SK-N-SH (cell line): ENCODE measurements at regions not wholly inside any gene's neighbourhood (a gene's known extent, or its start where the extent isn't known, plus 50 kb on each side); places are given as distances from the start of the nearest gene placed in this dataset.

Source experiments
- CTCF ChIA-PET: fragments of 300-600, 350-600 bp; formaldehyde crosslinking; extraction: SDS; loops from one replicate; lab custom pipeline; 2021; lab: Yijun Ruan, JAX
- POLR2A ChIA-PET: fragments of 350-600 bp; sonication (Branson Sonifier 250); formaldehyde crosslinking; extraction: SDS; loops from one replicate; lab custom pipeline; 2020; ENCODE audit warnings: antibody characterized with exemption, inconsistent platforms; lab: Yijun Ruan, JAX
- DNase-seq: peaks from one replicate; pipeline ENCODE4 v3.0.0; 2012
- H2AFZ ChIP-seq: fragments of 200-600 bp; sonication (generic); 2 replicates; pipeline ENCODE4 v1.8.1; 2016; ENCODE audit warnings: antibody characterized with exemption, mild to moderate bottlenecking, low read depth
- H3F3A ChIP-seq: fragments of 200-600 bp; sonication (generic); replicated peaks from 2 replicates; pipeline ENCODE3; 2016; ENCODE audit warnings: antibody characterized with exemption, mild to moderate bottlenecking; ENCODE audit not compliant: insufficient read depth
- H3K27ac ChIP-seq, 2 experiments: fragments of 200-500 bp in 1 of 2; fragments of 200-600 bp in 1 of 2; sonication (Bioruptor generic) in 1 of 2; sonication (generic), shearing (Covaris generic) in 1 of 2; 2 replicates each; pipeline versions ENCODE4 v1.5.1 to v1.6.1; 2014 to 2016; ENCODE audit warnings: low read depth in 2 of 2, inconsistent platforms in 1 of 2, low read length in 1 of 2, mild to moderate bottlenecking in 1 of 2, mixed read lengths in 1 of 2
- H3K27me3 ChIP-seq: fragments of 200-600 bp; sonication (generic), shearing (Covaris generic); 2 replicates; pipeline ENCODE4 v1.6.1; 2016; ENCODE audit warnings: mixed run types; ENCODE audit not compliant: insufficient read depth
- H3K36me3 ChIP-seq, 2 experiments: fragments of 200-500 bp in 1 of 2; fragments of 200-600 bp in 1 of 2; sonication (Bioruptor generic) in 1 of 2; sonication (generic) in 1 of 2; replicated peaks in 1 of 2; 2 replicates each; pipeline versions ENCODE3 to v1.5.1; 2014 to 2016; ENCODE audit warnings: low read length in 1 of 2, mild to moderate bottlenecking in 1 of 2; ENCODE audit not compliant: insufficient read depth in 2 of 2, control insufficient read depth in 1 of 2
- H3K4me1 ChIP-seq, 2 experiments: fragments of 200-500 bp in 1 of 2; fragments of 200-600 bp in 1 of 2; sonication (Bioruptor generic) in 1 of 2; sonication (generic), shearing (Covaris generic) in 1 of 2; 2 replicates each; pipeline versions ENCODE4 v1.5.1 to v1.6.1; 2014 to 2016; ENCODE audit warnings: low read depth in 1 of 2, low read length in 1 of 2, mixed run types in 1 of 2; ENCODE audit not compliant: insufficient read depth in 2 of 2, control insufficient read depth in 1 of 2
- H3K4me2 ChIP-seq: fragments of 200-600 bp; sonication (generic), shearing (Covaris generic); 2 replicates; pipeline ENCODE4 v1.6.1; 2017; ENCODE audit warnings: mixed run types
- H3K4me3 ChIP-seq, 2 experiments: fragments of 200-500 bp in 1 of 2; fragments of 200-600 bp in 1 of 2; sonication (Bioruptor generic) in 1 of 2; sonication (generic), shearing (Covaris generic) in 1 of 2; 2 replicates each; pipeline versions ENCODE4 v1.5.1 to v1.8.1; 2014 to 2016; ENCODE audit warnings: low read depth in 2 of 2, inconsistent platforms in 1 of 2, low read length in 1 of 2, mild to moderate bottlenecking in 1 of 2, mixed read lengths in 1 of 2, moderate library complexity in 1 of 2
- H3K79me2 ChIP-seq: fragments of 200-600 bp; sonication (generic); 2 replicates; pipeline ENCODE4 v1.8.1; 2017; ENCODE audit warnings: mild to moderate bottlenecking; ENCODE audit not compliant: insufficient read depth
- H3K9ac ChIP-seq: fragments of 200-600 bp; sonication (generic); 2 replicates; pipeline ENCODE4 v1.6.1; 2017; ENCODE audit warnings: mixed run types
- H3K9me2 ChIP-seq: fragments of 200-600 bp; sonication (generic); 2 replicates; pipeline ENCODE4 v1.6.1; 2017; ENCODE audit warnings: mixed run types
- H3K9me3 ChIP-seq: fragments of 200-600 bp; sonication (generic); 2 replicates; pipeline ENCODE4 v1.6.1; 2017; ENCODE audit warnings: mixed run types, mild to moderate bottlenecking, moderate library complexity
- H4K20me1 ChIP-seq: fragments of 200-600 bp; sonication (generic); 2 replicates; pipeline ENCODE4 v1.6.1; 2017; ENCODE audit warnings: mild to moderate bottlenecking, mixed run types; ENCODE audit not compliant: insufficient read depth
- FOXM1 ChIP-seq: IDR thresholded peaks from 2 replicates; pipeline ENCODE4 v1.4.0; 2012; ENCODE audit warnings: low read depth, mild to moderate bottlenecking
- GATA2 ChIP-seq: sonication (generic); formaldehyde crosslinking; IDR thresholded peaks from 2 replicates; pipeline ENCODE4 v1.5.0; 2020; ENCODE audit warnings: mild to moderate bottlenecking, missing genetic modification reagents
- MXI1 ChIP-seq: IDR thresholded peaks from 2 replicates; pipeline ENCODE4 v1.6.1; 2012; ENCODE audit warnings: mild to moderate bottlenecking, low read depth, low read length, improper control_type of control experiment
- NRF1 ChIP-seq: IDR thresholded peaks from 2 replicates; pipeline ENCODE4 v1.6.1; 2012; ENCODE audit warnings: low read depth, mild to moderate bottlenecking, low read length
- POLR2AphosphoS5 ChIP-seq: IDR thresholded peaks from 2 replicates; pipeline ENCODE4 v1.6.1; 2012; ENCODE audit warnings: low read depth, low read length
- RCOR1 ChIP-seq: fragments of 150-350 bp; IDR thresholded peaks from 2 replicates; pipeline ENCODE4 v1.6.1; 2017; ENCODE audit warnings: antibody characterized with exemption, low read length
- RFX5 ChIP-seq: IDR thresholded peaks from 2 replicates; pipeline ENCODE4 v1.6.1; 2012; ENCODE audit warnings: mild to moderate bottlenecking, improper control_type of control experiment, low read length
- SMC3 ChIP-seq: IDR thresholded peaks from 2 replicates; pipeline ENCODE4 v1.6.1; 2012; ENCODE audit warnings: low read depth, low read length, improper control_type of control experiment
- TAF1 ChIP-seq: IDR thresholded peaks from 2 replicates; pipeline ENCODE4 v1.6.1; 2012; ENCODE audit warnings: low read depth, mild to moderate bottlenecking, low read length, moderate library complexity, borderline replicate concordance
- TCF12 ChIP-seq: IDR thresholded peaks from 2 replicates; pipeline ENCODE4 v1.4.0; 2012
- WGBS: methylation state at CpG from one replicate; pipeline ENCODE4 v1.1.6; 2017; ENCODE audit warnings: low lambda C conversion rate; 5-methylcytosine and 5-hydroxymethylcytosine counted together
- TF ChIP-seq, protein P1 (sequence below): IDR thresholded peaks from 2 replicates; pipeline ENCODE4; 2012
- TF ChIP-seq, protein P2 (sequence below): IDR thresholded peaks from 2 replicates; pipeline ENCODE4 v1.6.1; 2012; ENCODE audit warnings: mild to moderate bottlenecking, low read depth, low read length, moderate library complexity

DNA sequence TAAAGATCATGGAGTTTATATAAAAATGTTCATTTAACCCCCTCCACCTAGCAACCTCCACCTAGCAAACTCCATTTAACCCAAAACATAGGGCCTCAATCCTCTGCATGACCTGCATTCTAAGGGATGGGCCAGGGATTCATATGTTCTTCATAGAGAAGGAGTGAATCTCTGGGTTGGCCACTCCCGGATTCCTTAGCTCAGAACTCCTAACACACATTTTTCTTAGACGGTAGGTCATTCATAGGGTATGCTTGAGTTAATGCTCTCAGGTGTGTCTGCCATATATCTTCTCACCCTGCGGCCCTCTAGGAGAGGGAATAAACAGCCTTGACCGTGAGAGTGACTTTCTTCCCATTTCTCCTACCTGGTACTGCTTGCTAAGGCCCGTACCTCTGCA lies 102.0 kb upstream of the IGSF10 start:
- H3K4me1 ChIP-seq: peaks cover 2 to 23% of the 10 kb centered on the region in 2 experiments; a peak in 3 of 4 replicates
- no peaks in the 10 kb centered on the region for H3F3A ChIP-seq
- H4K20me1 ChIP-seq: no peaks in the 10 kb centered on the region
- no peaks in the 10 kb centered on the region for H3K27me3 ChIP-seq
- H3K27ac ChIP-seq: no peak overlapping the region
- no peak for DNase-seq
- H3K9ac ChIP-seq: no peak overlapping the region
- WGBS: 39% methylated on average over 5 of the region's 5 CpGs
- H2AFZ ChIP-seq: no peak overlapping the region
- H3K36me3 ChIP-seq: no peaks in the 10 kb centered on the region
- POLR2A ChIA-PET: no interaction called here
- H3K4me3 ChIP-seq: no peak overlapping the region
- CTCF ChIA-PET: no interaction called here
- H3K4me2 ChIP-seq: no peak overlapping the region
- no peaks in the 10 kb centered on the region for H3K9me2 ChIP-seq
- TF ChIP-seq RCOR1: no peak
- TF ChIP-seq SMC3: no peak
- TF ChIP-seq FOXM1: no peak
- H3K79me2 ChIP-seq: no peaks in the 10 kb centered on the region; the same call in 1 of the 2 replicates
- H3K9me3 ChIP-seq: no peaks in the 10 kb centered on the region

DNA sequence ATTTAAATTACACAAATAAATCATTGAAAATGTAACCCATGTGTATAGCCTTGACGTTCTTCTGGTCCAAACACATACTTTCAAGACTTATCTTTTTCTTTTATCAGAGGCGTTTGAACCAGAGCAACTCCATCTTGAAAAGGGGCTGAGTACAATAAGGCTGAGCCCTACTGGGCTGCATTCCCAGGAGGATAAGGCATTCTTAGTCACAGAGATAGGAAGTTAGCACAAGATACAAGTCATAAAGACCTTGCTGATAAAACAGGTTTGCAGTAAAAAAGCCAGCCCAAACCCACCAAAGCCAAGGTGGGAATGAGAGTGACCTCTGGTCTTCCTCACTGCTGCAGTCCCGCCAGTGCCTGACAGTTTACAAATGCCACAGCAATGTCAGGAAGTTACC lies 101.0 kb upstream of the IGSF10 start:
- Histone ChIP-seq H3K4me2 (no peak overlapping the region), H3F3A (no peaks in the 10 kb centered on the region), H3K27ac (no peak overlapping the region), H3K36me3 (no peaks in the 10 kb centered on the region), H3K9me3 (no peaks in the 10 kb centered on the region), H4K20me1 (no peaks in the 10 kb centered on the region), H3K4me3 (no peak overlapping the region), H2AFZ (no peak overlapping the region), H3K4me1 (peaks cover 0 to 23% of the 10 kb centered on the region in 2 experiments; a peak in 2 of 4 replicates), H3K27me3 (no peaks in the 10 kb centered on the region), H3K79me2 (no peaks in the 10 kb centered on the region; the same call in 1 of the 2 replicates), H3K9ac (no peak overlapping the region), H3K9me2 (no peaks in the 10 kb centered on the region)
- ChIA-PET POLR2A (no interaction called here), CTCF (no interaction called here)
- no peak for TF ChIP-seq RCOR1
- TF ChIP-seq MXI1: no peak
- TF ChIP-seq, protein P1, sequence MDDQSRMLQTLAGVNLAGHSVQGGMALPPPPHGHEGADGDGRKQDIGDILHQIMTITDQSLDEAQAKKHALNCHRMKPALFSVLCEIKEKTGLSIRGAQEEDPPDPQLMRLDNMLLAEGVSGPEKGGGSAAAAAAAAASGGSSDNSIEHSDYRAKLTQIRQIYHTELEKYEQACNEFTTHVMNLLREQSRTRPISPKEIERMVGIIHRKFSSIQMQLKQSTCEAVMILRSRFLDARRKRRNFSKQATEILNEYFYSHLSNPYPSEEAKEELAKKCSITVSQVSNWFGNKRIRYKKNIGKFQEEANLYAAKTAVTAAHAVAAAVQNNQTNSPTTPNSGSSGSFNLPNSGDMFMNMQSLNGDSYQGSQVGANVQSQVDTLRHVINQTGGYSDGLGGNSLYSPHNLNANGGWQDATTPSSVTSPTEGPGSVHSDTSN: no peak
- no peak for TF ChIP-seq NRF1
- TF ChIP-seq TCF12: no peak
- no peak for TF ChIP-seq GATA2
- no peak for TF ChIP-seq POLR2AphosphoS5
- no peak for TF ChIP-seq TAF1
- TF ChIP-seq, protein P2, sequence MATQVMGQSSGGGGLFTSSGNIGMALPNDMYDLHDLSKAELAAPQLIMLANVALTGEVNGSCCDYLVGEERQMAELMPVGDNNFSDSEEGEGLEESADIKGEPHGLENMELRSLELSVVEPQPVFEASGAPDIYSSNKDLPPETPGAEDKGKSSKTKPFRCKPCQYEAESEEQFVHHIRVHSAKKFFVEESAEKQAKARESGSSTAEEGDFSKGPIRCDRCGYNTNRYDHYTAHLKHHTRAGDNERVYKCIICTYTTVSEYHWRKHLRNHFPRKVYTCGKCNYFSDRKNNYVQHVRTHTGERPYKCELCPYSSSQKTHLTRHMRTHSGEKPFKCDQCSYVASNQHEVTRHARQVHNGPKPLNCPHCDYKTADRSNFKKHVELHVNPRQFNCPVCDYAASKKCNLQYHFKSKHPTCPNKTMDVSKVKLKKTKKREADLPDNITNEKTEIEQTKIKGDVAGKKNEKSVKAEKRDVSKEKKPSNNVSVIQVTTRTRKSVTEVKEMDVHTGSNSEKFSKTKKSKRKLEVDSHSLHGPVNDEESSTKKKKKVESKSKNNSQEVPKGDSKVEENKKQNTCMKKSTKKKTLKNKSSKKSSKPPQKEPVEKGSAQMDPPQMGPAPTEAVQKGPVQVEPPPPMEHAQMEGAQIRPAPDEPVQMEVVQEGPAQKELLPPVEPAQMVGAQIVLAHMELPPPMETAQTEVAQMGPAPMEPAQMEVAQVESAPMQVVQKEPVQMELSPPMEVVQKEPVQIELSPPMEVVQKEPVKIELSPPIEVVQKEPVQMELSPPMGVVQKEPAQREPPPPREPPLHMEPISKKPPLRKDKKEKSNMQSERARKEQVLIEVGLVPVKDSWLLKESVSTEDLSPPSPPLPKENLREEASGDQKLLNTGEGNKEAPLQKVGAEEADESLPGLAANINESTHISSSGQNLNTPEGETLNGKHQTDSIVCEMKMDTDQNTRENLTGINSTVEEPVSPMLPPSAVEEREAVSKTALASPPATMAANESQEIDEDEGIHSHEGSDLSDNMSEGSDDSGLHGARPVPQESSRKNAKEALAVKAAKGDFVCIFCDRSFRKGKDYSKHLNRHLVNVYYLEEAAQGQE: no peak
- TF ChIP-seq RFX5: no peak
- no peak for DNase-seq
- 30% methylated on average over 3 of the region's 3 CpGs for WGBS
